Hepatocyte (in vitro differentiated cells): ENCODE measurements at regions not wholly inside any gene's neighbourhood (a gene's known extent, or its start where the extent isn't known, plus 50 kb on each side); places are given as distances from the start of the nearest gene placed in this dataset.
"Not testable (repeated sequence)": the region's sequence is repeated elsewhere in the genome, so short reads cannot be mapped to it uniquely, and the experiment has no call there.

Experiments
- CTCF ChIP-seq: fragments of 200-600 bp; sonication (generic); IDR thresholded peaks from 2 replicates; pipeline ENCODE4 v1.5.1; 2016; ENCODE audit warnings: antibody characterized with exemption, mild to moderate bottlenecking; ENCODE audit not compliant: poor library complexity
- EZH2phosphoT487 ChIP-seq: fragments of 200-600 bp; sonication (generic); IDR thresholded peaks from one replicate; pipeline ENCODE4 v1.6.1; 2018; ENCODE audit warnings: antibody characterized with exemption, mild to moderate bottlenecking, low read depth, moderate library complexity; ENCODE audit not compliant: unreplicated experiment, severe bottlenecking

- not testable (repeated sequence) for TF ChIP-seq CTCF, EZH2phosphoT487
Observed at GRCh38 chr20:29875321-29876083, 1382.0 kb upstream of the DEFB115 start.
